ENCODE measurements at regions not wholly inside any gene's neighbourhood (a gene's known extent, or its start where the extent isn't known, plus 50 kb on each side); places are given as distances from the start of the nearest gene placed in this dataset.

DNA sequence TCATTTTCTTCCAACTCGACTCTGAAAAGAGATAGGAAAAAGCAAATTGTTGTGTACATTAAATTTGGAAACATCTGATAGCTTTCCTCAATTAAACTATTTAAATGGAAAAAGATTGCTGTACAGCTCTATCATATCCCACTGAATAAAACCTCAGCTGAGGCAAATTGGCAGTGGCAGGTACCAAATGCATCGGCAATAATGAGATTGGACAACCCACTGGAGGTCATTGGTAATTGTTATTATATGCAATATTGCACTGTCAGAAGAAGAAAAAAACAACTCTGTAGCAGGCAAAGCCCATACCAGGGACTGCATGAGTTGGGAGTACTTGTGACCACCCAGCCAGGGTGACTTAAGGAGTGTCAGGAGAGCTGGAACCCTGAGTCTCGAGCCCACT, 291.6 kb upstream of the SKOR2 start (continued):
- TF ChIP-seq, protein P1, sequence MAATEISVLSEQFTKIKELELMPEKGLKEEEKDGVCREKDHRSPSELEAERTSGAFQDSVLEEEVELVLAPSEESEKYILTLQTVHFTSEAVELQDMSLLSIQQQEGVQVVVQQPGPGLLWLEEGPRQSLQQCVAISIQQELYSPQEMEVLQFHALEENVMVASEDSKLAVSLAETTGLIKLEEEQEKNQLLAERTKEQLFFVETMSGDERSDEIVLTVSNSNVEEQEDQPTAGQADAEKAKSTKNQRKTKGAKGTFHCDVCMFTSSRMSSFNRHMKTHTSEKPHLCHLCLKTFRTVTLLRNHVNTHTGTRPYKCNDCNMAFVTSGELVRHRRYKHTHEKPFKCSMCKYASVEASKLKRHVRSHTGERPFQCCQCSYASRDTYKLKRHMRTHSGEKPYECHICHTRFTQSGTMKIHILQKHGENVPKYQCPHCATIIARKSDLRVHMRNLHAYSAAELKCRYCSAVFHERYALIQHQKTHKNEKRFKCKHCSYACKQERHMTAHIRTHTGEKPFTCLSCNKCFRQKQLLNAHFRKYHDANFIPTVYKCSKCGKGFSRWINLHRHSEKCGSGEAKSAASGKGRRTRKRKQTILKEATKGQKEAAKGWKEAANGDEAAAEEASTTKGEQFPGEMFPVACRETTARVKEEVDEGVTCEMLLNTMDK (IDR thresholded peaks at IDR 0.05; ENCODE audit: borderline replicate concordance, insufficient read depth, low read depth, low read length, poor library complexity, severe bottlenecking): no peak

- no peaks in the 10 kb centered on the region for H3K36me3 ChIP-seq (ENCODE audit: control insufficient read depth, insufficient read depth, low read length)
- no peak overlapping the region for H2AFZ ChIP-seq (ENCODE audit: low read depth, low read length)
- ChIA-PET POLR2A (no interaction called here), CTCF (ENCODE audit: low intra/inter-chr PET ratio) (no interaction called here)
- no peaks in the 10 kb centered on the region for H4K20me1 ChIP-seq (replicated peaks; ENCODE audit: control insufficient read depth, insufficient read depth, low read length)
- no peaks in the 10 kb centered on the region for H3K9me3 ChIP-seq (replicated peaks; ENCODE audit: control insufficient read depth, insufficient read depth, low read depth, low read length)
- no TSS peak for BruUV-seq (replicated peaks)
- DNase-seq (ENCODE audit: extremely low read depth in 1 of 4, low spot score in 3 of 4) (no peak), FAIRE-seq (no peak), ATAC-seq (no peak)
- no peaks in the 10 kb centered on the region for H3K4me1 ChIP-seq (replicated peaks in 1 of 2; ENCODE audit: control insufficient read depth in 2 of 2, insufficient read depth in 2 of 2, low read length in 2 of 2)
- WGBS (ENCODE audit: insufficient coverage, low coverage, missing lambda C conversion rate): 0% methylated on average over 2 of the region's 2 CpGs
- no peaks in the 10 kb centered on the region for H3K9me1 ChIP-seq (ENCODE audit: control insufficient read depth, insufficient read depth, low read length)
- no peaks in the 10 kb centered on the region for H3K79me2 ChIP-seq (ENCODE audit: control insufficient read depth, insufficient read depth, low read length)
- no peak overlapping the region for H3K9ac ChIP-seq (ENCODE audit: insufficient read depth in 1 of 2, low read depth in 2 of 2, low read length in 2 of 2)
- intact Hi-C loops (cut with micrococcal nuclease) (no loop called here), in situ Hi-C loops (cut with MboI) (no loop called here)
- no peak overlapping the region for H3K27ac ChIP-seq (ENCODE audit: extremely low read depth, low read depth, low read length)
- no peaks in the 10 kb centered on the region for H3K27me3 ChIP-seq (ENCODE audit: control insufficient read depth in 2 of 2, insufficient read depth in 2 of 2, low read length in 2 of 2)
- H3K4me2 ChIP-seq (ENCODE audit: insufficient read depth, low read length): no peak overlapping the region
- H3K4me3 ChIP-seq: no peak overlapping the region
- no peak for TF ChIP-seq HMGN3 (IDR thresholded peaks at IDR 0.05; ENCODE audit: borderline replicate concordance, extremely low read depth, insufficient read length, low read depth, low read length)
- no peak for TF ChIP-seq HNRNPL (IDR thresholded peaks at IDR 0.05; ENCODE audit: low read depth, low read length)
- TF ChIP-seq E2F3 (CRISPR knock-in tag; IDR thresholded peaks at IDR 0.05): no peak
Observed at GRCh38 chr18:47542551-47542950, 291.1 kb upstream of the SKOR2 start.

Measured in K562 (cell line).